ENCODE measurements at regions not wholly inside any gene's neighbourhood (a gene's known extent, or its start where the extent isn't known, plus 50 kb on each side); places are given as distances from the start of the nearest gene placed in this dataset.

GRCh38 chr10:104546756-104547155, 94.3 kb upstream of the SORCS3 start:
- Mint-ChIP-seq H3K9me3 (no peaks in the 10 kb centered on the region), H3K4me3 (no peak overlapping the region), H3K27me3 (peaks cover 10% of the 10 kb centered on the region), H3K27ac (no peak overlapping the region), H3K36me3 (ENCODE audit: low read depth) (no peaks in the 10 kb centered on the region), H3K4me1 (no peaks in the 10 kb centered on the region)
- no peak for ATAC-seq (replicated peaks)

DNA sequence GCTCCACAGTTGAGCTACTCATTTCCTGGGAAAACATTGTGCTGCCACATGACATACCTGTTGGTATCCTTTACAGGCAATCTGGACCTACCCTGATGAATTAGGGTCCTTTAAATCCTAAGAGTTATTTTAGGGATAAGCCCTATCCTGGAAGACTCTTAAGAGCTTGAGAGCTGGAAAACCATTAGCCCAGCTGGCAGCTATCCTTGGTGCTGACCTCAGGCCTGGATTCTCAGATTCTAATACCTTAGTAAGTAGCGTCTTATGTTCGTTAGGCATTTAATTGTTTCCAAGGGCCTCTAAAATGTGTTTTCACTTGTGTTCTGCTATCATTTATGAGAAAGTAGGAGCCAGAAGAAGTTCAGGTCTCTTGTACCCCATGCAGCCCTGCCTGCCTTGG, 93.0 kb upstream of the SORCS3 start:
- ATAC-seq (replicated peaks) = no peak
- peaks cover 13% of the 10 kb centered on the region for H3K27me3 Mint-ChIP-seq
- H3K4me3 Mint-ChIP-seq = no peak overlapping the region
- H3K9me3 Mint-ChIP-seq = no peaks in the 10 kb centered on the region
- H3K36me3 Mint-ChIP-seq (ENCODE audit: low read depth) = no peaks in the 10 kb centered on the region
- H3K4me1 Mint-ChIP-seq = no peaks in the 10 kb centered on the region
- H3K27ac Mint-ChIP-seq = no peak overlapping the region

DNA sequence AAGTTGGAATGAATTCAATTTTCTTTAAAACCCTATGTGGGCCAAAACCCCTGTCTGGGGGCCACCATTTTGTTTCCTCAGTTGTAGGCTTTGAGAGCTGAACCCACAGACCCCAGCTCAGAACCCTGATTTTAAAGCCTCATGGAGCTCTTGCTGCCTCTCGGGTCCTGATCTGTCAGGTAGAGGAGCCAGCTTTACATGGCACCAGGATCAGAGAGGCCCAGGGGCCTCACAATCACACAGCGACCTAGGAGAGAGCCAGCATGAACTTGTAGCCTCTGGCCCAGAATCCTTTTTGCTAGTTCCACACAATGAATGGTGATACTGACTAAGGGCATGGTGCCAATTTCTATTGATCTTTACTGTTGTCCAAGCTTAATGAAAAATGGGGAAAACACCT, 84.3 kb upstream of the SORCS3 start:
- H3K27ac Mint-ChIP-seq = no peak overlapping the region
- H3K36me3 Mint-ChIP-seq (ENCODE audit: low read depth) = no peaks in the 10 kb centered on the region
- peaks cover 4% of the 10 kb centered on the region for H3K4me1 Mint-ChIP-seq

DNA sequence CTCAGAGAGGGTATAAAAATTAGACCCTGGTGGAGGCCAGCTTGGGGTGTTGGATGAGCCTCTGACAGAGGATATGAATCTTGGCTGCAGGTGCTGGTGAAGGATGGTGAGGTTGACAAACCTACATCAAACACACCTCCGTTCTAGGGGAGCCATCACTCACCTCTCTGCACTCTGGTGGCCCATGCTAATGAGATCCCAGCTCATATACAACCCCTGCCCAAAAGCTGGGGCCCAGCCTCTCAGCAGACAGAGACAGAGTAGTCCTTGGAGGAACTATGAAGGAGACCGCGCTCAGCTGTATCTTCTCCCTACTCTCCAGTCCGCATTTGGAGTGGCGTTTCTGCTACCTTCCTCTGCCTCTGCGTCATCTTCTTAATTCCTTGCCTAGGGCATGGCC, 83.1 kb upstream of the SORCS3 start:
- Mint-ChIP-seq H3K4me1 (peaks cover 4% of the 10 kb centered on the region), H3K27ac (no peak overlapping the region), H3K9me3 (no peaks in the 10 kb centered on the region), H3K4me3 (no peak overlapping the region), H3K27me3 (peaks cover 29% of the 10 kb centered on the region), H3K36me3 (ENCODE audit: low read depth) (no peaks in the 10 kb centered on the region)
- no peak for ATAC-seq (replicated peaks)

More for the DNA sequence above, 84.3 kb upstream of the SORCS3 start:
- no peak for ATAC-seq (replicated peaks)
- Mint-ChIP-seq H3K27me3 (peaks cover 32% of the 10 kb centered on the region), H3K4me3 (no peak overlapping the region), H3K9me3 (no peaks in the 10 kb centered on the region)

GRCh38 chr10:104559935-104560334, 81.2 kb upstream of the SORCS3 start:
- no peak overlapping the region for H3K4me3 Mint-ChIP-seq
- H3K4me1 Mint-ChIP-seq = peaks cover 4% of the 10 kb centered on the region
- H3K27ac Mint-ChIP-seq = no peak overlapping the region
- ATAC-seq (replicated peaks) = peak; percentile 31
- peaks cover 22% of the 10 kb centered on the region for H3K27me3 Mint-ChIP-seq
- H3K9me3 Mint-ChIP-seq = no peaks in the 10 kb centered on the region
- H3K36me3 Mint-ChIP-seq (ENCODE audit: low read depth) = no peaks in the 10 kb centered on the region

DNA sequence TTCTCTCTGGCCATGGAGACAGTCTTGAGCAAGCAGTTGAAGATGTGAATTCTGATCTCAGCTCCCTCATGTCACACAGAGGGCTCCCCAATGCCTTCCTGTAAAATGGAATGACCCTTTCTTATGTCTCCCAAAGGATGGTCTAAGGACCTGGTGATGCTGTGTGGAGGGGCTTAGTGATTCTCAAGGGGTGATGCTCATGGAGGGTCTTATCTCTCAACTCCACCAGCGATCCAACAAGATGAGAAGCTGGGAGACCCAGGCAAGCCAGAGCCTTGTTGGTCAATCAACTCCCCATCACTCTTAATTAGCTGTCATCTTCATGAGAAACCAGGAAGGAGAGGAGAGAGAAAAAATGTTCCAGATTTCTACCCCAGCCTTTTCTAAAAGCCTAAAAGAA, 78.0 kb upstream of the SORCS3 start:
- ATAC-seq (replicated peaks) = no peak
- H3K4me1 Mint-ChIP-seq = peaks cover 4% of the 10 kb centered on the region
- H3K27ac Mint-ChIP-seq = no peak overlapping the region
- no peaks in the 10 kb centered on the region for H3K9me3 Mint-ChIP-seq
- no peak overlapping the region for H3K4me3 Mint-ChIP-seq
- peaks cover 20% of the 10 kb centered on the region for H3K27me3 Mint-ChIP-seq
- no peaks in the 10 kb centered on the region for H3K36me3 Mint-ChIP-seq (ENCODE audit: low read depth)

DNA sequence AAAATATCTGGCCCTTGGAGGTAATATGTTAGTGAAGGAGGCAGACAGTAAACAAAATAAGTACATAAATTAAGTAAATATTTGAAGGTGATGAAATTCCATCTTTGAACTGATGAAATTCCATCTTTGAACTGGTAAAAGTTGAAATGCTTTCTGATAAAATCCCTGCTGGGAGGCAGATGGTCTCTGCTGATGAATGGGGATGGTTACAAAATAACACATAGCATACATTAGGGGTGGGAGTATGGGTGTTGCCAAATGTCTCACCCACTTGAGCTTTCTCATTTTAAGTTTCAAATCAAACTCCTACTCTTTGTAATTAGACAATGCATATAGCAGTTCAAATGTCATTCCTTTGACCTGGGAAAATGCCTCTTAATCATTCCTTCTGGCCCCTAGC, 77.5 kb upstream of the SORCS3 start:
- H3K36me3 Mint-ChIP-seq (ENCODE audit: low read depth) = no peaks in the 10 kb centered on the region
- no peaks in the 10 kb centered on the region for H3K9me3 Mint-ChIP-seq
- no peak overlapping the region for H3K27ac Mint-ChIP-seq
- no peak overlapping the region for H3K4me3 Mint-ChIP-seq
- ATAC-seq (replicated peaks) = no peak
- peaks cover 15% of the 10 kb centered on the region for H3K27me3 Mint-ChIP-seq
- peaks cover 4% of the 10 kb centered on the region for H3K4me1 Mint-ChIP-seq

DNA sequence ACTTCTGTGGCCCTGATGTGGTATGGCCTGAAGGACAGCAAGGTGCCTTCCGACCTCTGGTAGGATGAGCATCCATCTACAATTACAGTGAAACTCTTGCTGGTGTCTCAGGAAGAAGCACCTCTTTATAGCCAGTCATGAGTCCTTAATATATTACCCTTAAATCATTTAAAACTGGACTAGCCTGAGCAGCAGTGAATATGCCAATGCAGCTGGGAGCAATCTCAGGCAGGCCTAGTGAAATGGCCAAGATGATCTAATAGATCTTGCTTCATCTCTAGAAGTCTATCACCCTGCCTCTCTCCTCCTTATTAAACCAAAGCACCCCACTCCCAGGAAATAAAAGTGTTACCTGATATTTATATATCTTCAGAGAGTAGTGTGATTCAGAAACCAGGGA, 66.7 kb upstream of the SORCS3 start:
- no peak for ATAC-seq (replicated peaks)
- Mint-ChIP-seq H3K4me1 (no peaks in the 10 kb centered on the region), H3K4me3 (no peak overlapping the region), H3K27ac (no peak overlapping the region), H3K9me3 (peaks cover 18% of the 10 kb centered on the region), H3K36me3 (ENCODE audit: low read depth) (no peaks in the 10 kb centered on the region), H3K27me3 (peaks cover 35% of the 10 kb centered on the region)

DNA sequence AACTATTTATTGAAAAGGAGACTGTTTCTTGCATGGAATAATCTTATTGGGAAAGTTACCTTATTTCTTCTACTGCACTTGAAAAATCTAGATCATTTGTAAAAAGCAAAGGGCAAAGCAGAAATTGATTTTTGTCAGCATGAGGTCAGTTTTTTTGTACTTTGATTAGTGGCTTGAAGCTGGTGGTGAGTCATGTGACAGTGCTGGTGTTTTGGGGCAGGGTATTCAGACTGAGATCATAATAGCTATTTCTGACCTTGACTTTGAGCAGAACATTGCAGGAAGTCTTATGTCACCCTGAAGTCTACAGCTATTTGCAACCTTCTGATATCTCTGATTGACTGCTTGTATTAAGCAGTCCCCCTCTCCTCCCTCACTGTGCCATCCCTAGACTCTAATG, 66.3 kb upstream of the SORCS3 start:
- H3K4me3 Mint-ChIP-seq = no peak overlapping the region
- no peaks in the 10 kb centered on the region for H3K36me3 Mint-ChIP-seq (ENCODE audit: low read depth)
- H3K27ac Mint-ChIP-seq = no peak overlapping the region
- H3K4me1 Mint-ChIP-seq = no peaks in the 10 kb centered on the region
- H3K27me3 Mint-ChIP-seq = peaks cover 32% of the 10 kb centered on the region
- H3K9me3 Mint-ChIP-seq = peaks cover 14% of the 10 kb centered on the region
- no peak for ATAC-seq (replicated peaks)

- H3K4me3 Mint-ChIP-seq = no peak overlapping the region
- peaks cover 2% of the 10 kb centered on the region for H3K9me3 Mint-ChIP-seq
- ATAC-seq (replicated peaks) = no peak
- H3K27me3 Mint-ChIP-seq = peaks cover 27% of the 10 kb centered on the region
- H3K36me3 Mint-ChIP-seq (ENCODE audit: low read depth) = no peaks in the 10 kb centered on the region
- H3K4me1 Mint-ChIP-seq = peaks cover 6% of the 10 kb centered on the region
- no peak overlapping the region for H3K27ac Mint-ChIP-seq
These were observed 64.5 kb upstream of the SORCS3 start for GRCh38 chr10:104576611-104577010.

GRCh38 chr10:104577163-104577562, 63.9 kb upstream of the SORCS3 start:
- H3K36me3 Mint-ChIP-seq (ENCODE audit: low read depth) = no peaks in the 10 kb centered on the region
- peaks cover 23% of the 10 kb centered on the region for H3K27me3 Mint-ChIP-seq
- H3K27ac Mint-ChIP-seq = no peak overlapping the region
- peaks cover 6% of the 10 kb centered on the region for H3K4me1 Mint-ChIP-seq
- H3K4me3 Mint-ChIP-seq = no peak overlapping the region
- H3K9me3 Mint-ChIP-seq = no peaks in the 10 kb centered on the region
- no peak for ATAC-seq (replicated peaks)

DNA sequence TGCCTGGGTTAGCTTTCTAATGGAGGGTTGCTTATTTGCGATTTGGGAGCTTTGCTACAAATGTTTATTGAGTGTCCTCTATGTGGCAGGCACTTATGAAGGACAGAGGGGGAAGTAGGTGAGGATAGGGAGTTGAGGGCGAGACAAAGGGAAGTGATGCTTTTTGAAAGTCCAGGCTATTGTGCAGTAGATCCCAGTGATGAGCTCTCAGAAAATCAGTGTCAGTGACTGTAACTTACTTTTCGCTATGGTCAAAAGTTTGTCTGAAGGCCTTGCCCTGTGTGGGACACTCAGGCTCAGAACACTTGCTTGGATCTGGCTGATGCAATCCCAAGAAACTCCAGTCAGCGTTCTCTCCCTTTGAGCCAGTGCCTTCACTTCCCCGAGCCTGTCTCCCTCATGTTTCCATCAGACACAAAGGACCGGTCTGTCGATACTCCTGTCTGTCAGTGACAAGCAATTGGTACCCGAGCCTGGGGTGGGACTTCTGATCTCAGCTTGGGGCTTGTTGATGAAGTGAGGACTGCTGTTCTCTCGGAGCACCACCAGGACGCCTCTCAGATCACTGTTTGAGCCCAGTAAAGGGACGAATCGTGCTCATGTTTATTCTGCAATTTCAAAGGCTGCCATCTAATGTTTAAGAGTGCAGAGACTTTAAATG, 63.1 kb upstream of the SORCS3 start:
- H3K27ac Mint-ChIP-seq = no peak overlapping the region
- peaks cover 21% of the 10 kb centered on the region for H3K27me3 Mint-ChIP-seq
- H3K4me3 Mint-ChIP-seq = no peak overlapping the region
- no peak for ATAC-seq (replicated peaks)
- no peaks in the 10 kb centered on the region for H3K9me3 Mint-ChIP-seq
- H3K4me1 Mint-ChIP-seq = peaks cover 6% of the 10 kb centered on the region
- no peaks in the 10 kb centered on the region for H3K36me3 Mint-ChIP-seq (ENCODE audit: low read depth)

DNA sequence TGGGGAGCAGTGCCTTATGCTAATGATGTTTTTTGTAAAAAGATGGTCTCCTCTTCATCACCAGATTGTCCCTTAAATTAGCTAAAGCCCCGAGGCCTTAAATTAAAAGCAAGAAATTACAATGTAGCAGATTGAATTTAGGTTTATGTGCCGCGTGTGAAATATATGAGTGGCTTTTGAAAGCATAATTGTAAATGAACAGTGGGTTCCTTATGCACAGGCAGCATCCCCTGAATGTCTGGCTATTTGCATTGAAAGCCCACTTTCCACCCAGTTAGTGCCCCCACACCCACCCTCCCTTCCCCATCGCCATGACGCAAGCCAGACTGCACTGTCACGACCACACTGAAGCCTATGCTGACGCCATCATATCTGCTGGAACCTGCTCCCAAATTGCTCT, 62.4 kb upstream of the SORCS3 start:
- Mint-ChIP-seq H3K27ac (no peak overlapping the region), H3K4me1 (peaks cover 6% of the 10 kb centered on the region), H3K27me3 (peaks cover 24% of the 10 kb centered on the region), H3K9me3 (no peaks in the 10 kb centered on the region), H3K36me3 (ENCODE audit: low read depth) (no peaks in the 10 kb centered on the region), H3K4me3 (no peak overlapping the region)
- no peak for ATAC-seq (replicated peaks)

DNA sequence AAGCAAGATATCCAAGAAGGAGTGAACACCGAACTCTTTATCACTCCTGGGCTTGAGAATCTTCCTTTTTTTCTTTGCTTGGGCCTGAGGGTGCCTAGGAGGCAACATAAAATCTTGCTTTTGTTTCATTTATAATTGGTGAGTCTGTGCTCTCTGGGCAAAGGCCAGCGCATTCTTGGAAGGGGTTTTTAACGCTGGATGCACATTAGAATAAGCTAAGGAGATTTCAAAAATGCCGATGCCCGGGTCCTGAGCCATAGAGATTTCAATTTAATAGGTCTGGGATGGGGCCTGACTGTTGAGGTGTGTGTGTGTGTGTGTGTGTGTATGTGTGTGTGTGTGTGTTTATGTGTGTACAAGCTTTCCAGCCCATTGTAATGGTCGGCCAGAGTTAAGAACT, 62.0 kb upstream of the SORCS3 start:
- H3K36me3 Mint-ChIP-seq (ENCODE audit: low read depth) = no peaks in the 10 kb centered on the region
- peaks cover 24% of the 10 kb centered on the region for H3K27me3 Mint-ChIP-seq
- H3K4me1 Mint-ChIP-seq = peaks cover 6% of the 10 kb centered on the region
- no peak overlapping the region for H3K4me3 Mint-ChIP-seq
- no peaks in the 10 kb centered on the region for H3K9me3 Mint-ChIP-seq
- ATAC-seq (replicated peaks) = no peak
- no peak overlapping the region for H3K27ac Mint-ChIP-seq

GRCh38 chr10:104580321-104580720, 60.8 kb upstream of the SORCS3 start:
- Mint-ChIP-seq H3K27ac (no peak overlapping the region), H3K27me3 (peaks cover 24% of the 10 kb centered on the region), H3K36me3 (ENCODE audit: low read depth) (no peaks in the 10 kb centered on the region), H3K4me1 (peaks cover 6% of the 10 kb centered on the region), H3K9me3 (no peaks in the 10 kb centered on the region), H3K4me3 (no peak overlapping the region)
- peak; percentile 29 for ATAC-seq (replicated peaks)

All from activated T-helper 17 cell treated with anti-CD3 and anti-CD28 coated beads, Interleukin-2, amount 50 U/mL, for 72 hours (primary cell).